ENCODE measurements at regions not wholly inside any gene's neighbourhood (a gene's known extent, or its start where the extent isn't known, plus 50 kb on each side); places are given as distances from the start of the nearest gene placed in this dataset.
"Not testable (repeated sequence)": the region's sequence is repeated elsewhere in the genome, so short reads cannot be mapped to it uniquely, and the experiment has no call there.

DNA sequence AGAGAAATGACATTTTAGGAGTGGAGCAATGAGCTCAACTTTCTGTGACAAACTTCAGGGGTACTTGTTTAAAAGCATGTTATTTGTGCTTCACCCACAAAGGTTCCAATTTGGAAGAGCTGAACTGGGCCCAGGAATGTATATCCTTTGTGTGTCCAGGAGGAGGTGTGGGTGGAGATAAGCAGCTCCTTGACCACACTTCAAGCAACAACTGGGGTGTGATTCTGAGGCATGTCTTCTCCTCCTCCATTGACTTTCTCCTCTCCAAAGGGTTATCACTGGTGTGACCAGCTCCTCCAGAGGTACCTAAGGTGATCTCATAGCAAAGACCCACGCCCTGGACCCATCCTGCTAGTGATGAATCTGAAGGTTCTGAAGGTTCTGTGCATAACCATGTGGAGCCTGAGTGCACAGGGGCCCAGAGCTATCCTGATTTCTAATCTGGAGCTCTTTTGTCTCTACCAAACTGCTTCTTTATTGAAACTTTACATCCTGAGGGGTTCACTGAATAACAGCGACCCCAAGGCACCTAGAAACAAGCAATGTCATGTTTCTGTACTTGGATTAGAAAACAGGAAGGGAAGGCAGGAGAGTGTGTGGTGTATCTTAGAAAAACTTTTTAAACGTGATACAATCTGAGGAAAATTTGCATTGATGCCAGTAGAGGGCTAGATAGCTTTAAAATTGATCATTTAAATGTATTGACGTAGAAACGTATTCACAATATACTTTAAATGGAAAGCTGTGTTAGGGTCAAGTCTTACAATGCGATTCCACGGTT lies 60.9 kb upstream of the CD93 start:
- Histone ChIP-seq H3K27me3 (ENCODE audit: control insufficient read depth, insufficient read depth, low read length) (no peaks in the 10 kb centered on the region), H3K4me1 (ENCODE audit: control insufficient read depth, insufficient read depth, low read length) (no peaks in the 10 kb centered on the region), H3K4me3 (ENCODE audit: low read length) (no peak overlapping the region), H3K27ac (ENCODE audit: low read depth, low read length) (no peak overlapping the region), H3K9ac (ENCODE audit: low read length) (no peak overlapping the region), H3K36me3 (ENCODE audit: control insufficient read depth, insufficient read depth, low read length) (no peaks in the 10 kb centered on the region)

DNA sequence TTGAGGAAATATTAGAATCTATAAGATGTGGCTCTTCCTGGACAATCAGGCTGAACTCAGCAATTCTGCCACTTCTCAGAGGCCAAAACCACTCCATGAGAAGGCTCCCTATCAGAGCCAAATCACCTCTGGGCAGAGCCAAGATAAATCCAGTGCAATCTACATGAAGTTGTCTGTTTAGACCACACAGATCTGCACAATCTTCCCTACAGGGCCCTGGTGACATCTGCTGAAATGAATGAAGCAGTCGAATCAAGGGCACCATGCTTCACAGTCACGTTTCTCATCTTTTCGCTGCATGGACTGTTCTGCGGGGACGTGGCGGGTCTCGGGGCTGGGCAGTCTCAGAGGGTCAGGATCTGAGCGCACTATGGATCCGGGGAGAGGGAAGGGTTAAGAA lies 60.1 kb upstream of the CD93 start:
- Histone ChIP-seq H3K4me3 (ENCODE audit: low read length) (no peak overlapping the region), H3K36me3 (ENCODE audit: control insufficient read depth, insufficient read depth, low read length) (no peaks in the 10 kb centered on the region), H3K27ac (ENCODE audit: low read depth, low read length) (no peak overlapping the region), H3K4me1 (ENCODE audit: control insufficient read depth, insufficient read depth, low read length) (no peaks in the 10 kb centered on the region), H3K9ac (ENCODE audit: low read length) (no peak overlapping the region), H3K27me3 (ENCODE audit: control insufficient read depth, insufficient read depth, low read length) (no peaks in the 10 kb centered on the region)

DNA sequence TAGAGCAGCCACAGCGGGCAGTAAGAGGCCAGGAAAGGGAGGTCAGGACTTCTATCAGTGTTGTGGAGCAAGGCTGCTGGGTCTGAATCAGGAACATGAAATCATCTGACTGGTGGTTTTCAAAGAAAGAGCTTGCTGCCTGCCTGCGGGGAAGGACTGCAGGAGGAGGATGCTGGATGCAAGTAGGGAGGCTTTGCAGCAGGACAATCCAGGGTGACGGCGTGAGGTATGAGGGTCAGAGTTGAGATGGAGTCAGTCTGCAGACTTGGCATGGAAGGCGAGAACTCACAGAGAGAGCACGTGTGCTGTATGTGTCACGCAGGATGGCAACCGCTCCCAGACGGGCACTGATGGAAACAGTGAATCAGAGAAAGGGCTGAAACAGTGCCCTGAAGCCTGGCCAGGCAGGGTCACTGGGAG lies 59.2 kb upstream of the CD93 start:
- no peak overlapping the region for H3K4me3 ChIP-seq (ENCODE audit: low read length)
- H3K36me3 ChIP-seq (ENCODE audit: control insufficient read depth, insufficient read depth, low read length), result no peaks in the 10 kb centered on the region
- H3K27me3 ChIP-seq (ENCODE audit: control insufficient read depth, insufficient read depth, low read length), result no peaks in the 10 kb centered on the region
- no peak overlapping the region for H3K27ac ChIP-seq (ENCODE audit: low read depth, low read length)
- no peak overlapping the region for H3K9ac ChIP-seq (ENCODE audit: low read length)
- H3K4me1 ChIP-seq (ENCODE audit: control insufficient read depth, insufficient read depth, low read length), result no peaks in the 10 kb centered on the region

GRCh38 chr20:23144856-23145255 lies 58.7 kb upstream of the CD93 start:
- H3K9ac ChIP-seq (ENCODE audit: low read length), result no peak overlapping the region
- no peaks in the 10 kb centered on the region for H3K27me3 ChIP-seq (ENCODE audit: control insufficient read depth, insufficient read depth, low read length)
- no peak overlapping the region for H3K27ac ChIP-seq (ENCODE audit: low read depth, low read length)
- H3K36me3 ChIP-seq (ENCODE audit: control insufficient read depth, insufficient read depth, low read length), result no peaks in the 10 kb centered on the region
- H3K4me1 ChIP-seq (ENCODE audit: control insufficient read depth, insufficient read depth, low read length), result no peaks in the 10 kb centered on the region
- H3K4me3 ChIP-seq (ENCODE audit: low read length), result no peak overlapping the region

DNA sequence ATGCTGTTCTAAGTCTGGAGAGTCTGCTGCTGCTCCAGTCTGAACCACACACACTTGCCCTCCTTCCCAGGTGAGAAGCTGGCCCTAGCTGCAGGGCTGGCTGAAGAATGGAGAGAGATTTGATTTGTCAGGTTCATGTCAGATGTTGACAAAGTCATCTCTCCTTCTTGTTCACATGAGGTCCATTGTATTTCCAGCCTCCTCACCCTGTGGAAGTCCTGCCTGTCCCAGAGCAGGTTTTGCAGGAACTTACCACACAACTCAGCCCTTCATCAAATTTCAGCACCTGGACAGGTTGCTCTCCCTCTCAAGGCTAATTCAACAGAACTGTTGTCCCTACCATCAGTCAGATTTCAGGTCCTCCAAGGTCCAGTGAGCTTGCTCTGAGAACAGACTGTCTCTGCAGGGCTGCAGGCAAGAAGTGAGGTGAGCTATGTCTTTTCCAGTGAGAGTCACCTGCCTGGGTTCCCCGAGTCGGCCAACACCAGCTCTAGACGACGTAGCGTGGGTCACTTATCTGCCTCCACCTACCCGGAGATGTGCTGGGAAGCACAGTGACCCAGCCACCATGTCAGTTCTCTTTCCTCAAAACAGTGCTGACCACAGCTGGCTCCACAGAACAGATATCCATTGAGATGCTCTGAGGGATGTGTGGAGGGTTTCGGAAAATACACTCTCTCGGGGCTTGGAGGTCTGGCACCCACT lies 58.0 kb upstream of the CD93 start:
- H3K9ac ChIP-seq (ENCODE audit: low read length), result no peak overlapping the region

DNA sequence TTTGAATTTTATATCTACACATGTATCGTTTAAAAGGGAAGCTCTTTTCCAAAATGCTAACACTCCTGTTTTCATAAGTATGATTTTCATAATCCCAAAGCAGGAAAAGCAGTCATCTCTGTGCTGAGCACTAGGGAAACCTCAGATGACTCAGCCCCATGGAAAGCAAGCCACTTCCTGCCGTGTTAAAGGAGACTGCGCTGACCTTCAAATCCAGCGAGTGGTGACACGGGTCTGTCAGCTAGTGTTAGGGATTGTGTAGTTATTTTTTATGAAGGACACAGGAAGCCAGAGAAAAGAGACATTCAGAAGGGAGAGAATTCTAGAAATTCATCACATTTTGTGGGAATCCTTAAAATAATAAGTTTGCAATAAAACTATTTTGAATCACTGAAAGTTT lies 57.0 kb upstream of the CD93 start:
- H3K4me1 ChIP-seq (ENCODE audit: control insufficient read depth, insufficient read depth, low read length), result no peaks in the 10 kb centered on the region
- no peak overlapping the region for H3K27ac ChIP-seq (ENCODE audit: low read depth, low read length)
- H3K4me3 ChIP-seq (ENCODE audit: low read length), result no peak overlapping the region
- no peaks in the 10 kb centered on the region for H3K27me3 ChIP-seq (ENCODE audit: control insufficient read depth, insufficient read depth, low read length)
- no peaks in the 10 kb centered on the region for H3K36me3 ChIP-seq (ENCODE audit: control insufficient read depth, insufficient read depth, low read length)
- no peak overlapping the region for H3K9ac ChIP-seq (ENCODE audit: low read length)

More for the DNA sequence above, 58.0 kb upstream of the CD93 start:
- Histone ChIP-seq H3K27ac (ENCODE audit: low read depth, low read length) (no peak overlapping the region), H3K36me3 (ENCODE audit: control insufficient read depth, insufficient read depth, low read length) (no peaks in the 10 kb centered on the region), H3K4me1 (ENCODE audit: control insufficient read depth, insufficient read depth, low read length) (no peaks in the 10 kb centered on the region), H3K4me3 (ENCODE audit: low read length) (no peak overlapping the region), H3K27me3 (ENCODE audit: control insufficient read depth, insufficient read depth, low read length) (no peaks in the 10 kb centered on the region)

- Histone ChIP-seq H3K4me1 (ENCODE audit: control insufficient read depth, insufficient read depth, low read length) (no peaks in the 10 kb centered on the region), H3K9ac (ENCODE audit: low read length) (no peak overlapping the region), H3K4me3 (ENCODE audit: low read length) (no peak overlapping the region), H3K27ac (ENCODE audit: low read depth, low read length) (no peak overlapping the region), H3K36me3 (ENCODE audit: control insufficient read depth, insufficient read depth, low read length) (no peaks in the 10 kb centered on the region), H3K27me3 (ENCODE audit: control insufficient read depth, insufficient read depth, low read length) (no peaks in the 10 kb centered on the region)
Measured at GRCh38 chr20:23142162-23143050, 56.3 kb upstream of the CD93 start.

DNA sequence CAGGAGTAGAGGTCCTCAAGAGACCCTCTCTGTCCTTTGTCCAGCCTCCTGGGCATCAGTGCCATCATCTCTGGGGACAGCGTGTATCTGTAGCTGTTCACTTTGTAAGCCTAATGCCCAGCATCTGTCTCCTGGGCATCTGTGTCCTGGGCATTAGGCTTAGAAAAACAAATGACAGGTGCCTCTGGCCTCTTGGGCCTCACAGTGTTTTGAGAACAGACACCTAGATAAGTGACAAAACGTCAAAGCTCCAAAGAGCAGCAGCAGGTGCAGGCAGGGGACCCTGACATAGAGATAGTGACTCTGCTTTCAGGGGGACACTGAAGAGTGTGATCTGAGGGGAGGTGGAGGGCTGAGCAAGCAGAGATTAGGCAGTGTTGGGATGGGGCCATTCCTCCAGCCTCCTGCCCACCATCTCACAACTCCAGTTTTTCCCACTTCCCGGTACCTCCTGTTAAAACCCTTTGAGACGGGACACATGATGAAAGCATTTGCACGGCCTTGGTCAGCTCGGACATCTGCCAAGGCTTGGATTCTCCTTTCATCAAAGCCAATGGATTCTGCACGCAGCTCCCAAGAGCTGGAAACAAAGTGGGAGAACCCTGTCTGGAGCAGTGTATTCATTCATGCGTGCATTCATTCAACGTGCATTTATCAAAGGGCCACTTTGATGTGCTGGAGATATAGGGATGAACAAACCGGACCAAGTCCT lies 55.5 kb upstream of the CD93 start:
- Histone ChIP-seq H3K9ac (ENCODE audit: low read length) (no peak overlapping the region), H3K36me3 (ENCODE audit: control insufficient read depth, insufficient read depth, low read length) (no peaks in the 10 kb centered on the region), H3K27me3 (ENCODE audit: control insufficient read depth, insufficient read depth, low read length) (no peaks in the 10 kb centered on the region), H3K27ac (ENCODE audit: low read depth, low read length) (no peak overlapping the region), H3K4me1 (ENCODE audit: control insufficient read depth, insufficient read depth, low read length) (no peaks in the 10 kb centered on the region), H3K4me3 (ENCODE audit: low read length) (no peak overlapping the region)

- no peak overlapping the region for H3K4me3 ChIP-seq (ENCODE audit: low read length)
- H3K4me1 ChIP-seq (ENCODE audit: control insufficient read depth, insufficient read depth, low read length), result no peaks in the 10 kb centered on the region
- H3K9ac ChIP-seq (ENCODE audit: low read length), result no peak overlapping the region
- H3K27ac ChIP-seq (ENCODE audit: low read depth, low read length), result no peak overlapping the region
- H3K27me3 ChIP-seq (ENCODE audit: control insufficient read depth, insufficient read depth, low read length), result no peaks in the 10 kb centered on the region
- no peaks in the 10 kb centered on the region for H3K36me3 ChIP-seq (ENCODE audit: control insufficient read depth, insufficient read depth, low read length)
Measured at GRCh38 chr20:23140991-23141390, 54.9 kb upstream of the CD93 start.

DNA sequence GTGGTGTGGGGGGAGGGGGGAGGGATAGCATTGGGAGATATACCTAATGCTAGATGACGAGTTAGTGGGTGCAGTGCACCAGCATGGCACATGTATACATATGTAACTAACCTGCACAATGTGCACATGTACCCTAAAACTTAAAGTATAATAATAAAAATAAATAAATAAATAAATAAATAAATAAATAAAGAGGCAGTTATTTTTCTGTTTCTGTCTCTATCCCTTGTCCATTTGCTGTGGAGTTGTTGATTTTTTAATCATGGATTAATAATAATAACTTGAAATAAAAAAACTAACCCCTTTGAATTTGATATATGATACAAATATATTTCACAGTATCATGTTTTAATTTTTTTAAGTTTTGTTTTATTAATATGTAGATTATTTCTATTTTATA lies 53.9 kb upstream of the CD93 start:
- not testable (repeated sequence) for H3K9ac ChIP-seq (ENCODE audit: low read length); H3K27ac ChIP-seq (ENCODE audit: low read depth, low read length); H3K4me1 ChIP-seq (ENCODE audit: control insufficient read depth, insufficient read depth, low read length); H3K4me3 ChIP-seq (ENCODE audit: low read length); H3K27me3 ChIP-seq (ENCODE audit: control insufficient read depth, insufficient read depth, low read length); H3K36me3 ChIP-seq (ENCODE audit: control insufficient read depth, insufficient read depth, low read length)

- no peak overlapping the region for H3K27ac ChIP-seq (ENCODE audit: low read depth, low read length)
- H3K27me3 ChIP-seq (ENCODE audit: control insufficient read depth, insufficient read depth, low read length), result no peaks in the 10 kb centered on the region
- H3K9ac ChIP-seq (ENCODE audit: low read length), result no peak overlapping the region
- no peaks in the 10 kb centered on the region for H3K4me1 ChIP-seq (ENCODE audit: control insufficient read depth, insufficient read depth, low read length)
- no peak overlapping the region for H3K4me3 ChIP-seq (ENCODE audit: low read length)
- no peaks in the 10 kb centered on the region for H3K36me3 ChIP-seq (ENCODE audit: control insufficient read depth, insufficient read depth, low read length)
Measured at GRCh38 chr20:23139524-23139923, 53.4 kb upstream of the CD93 start.

DNA sequence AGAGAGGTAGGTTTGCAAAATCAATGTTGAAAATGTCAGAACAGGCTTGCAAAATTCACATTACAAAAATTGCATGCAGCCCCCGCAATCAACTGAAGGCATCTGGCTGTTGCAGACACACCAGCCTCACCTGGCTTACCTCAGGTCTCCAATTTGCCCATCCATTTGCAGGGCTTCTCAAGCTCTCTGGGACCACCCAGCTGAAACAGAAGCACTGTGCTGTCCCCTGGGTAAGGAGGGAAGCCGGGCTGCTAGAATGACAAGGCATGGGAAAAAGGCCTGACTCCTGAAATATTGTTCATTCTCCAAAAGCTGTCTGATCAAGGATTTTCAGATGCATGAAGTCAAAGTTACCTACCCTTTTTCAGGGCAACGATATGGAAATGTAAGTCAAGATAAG lies 52.6 kb upstream of the CD93 start:
- Histone ChIP-seq H3K27ac (ENCODE audit: low read depth, low read length) (no peak overlapping the region), H3K9ac (ENCODE audit: low read length) (no peak overlapping the region), H3K4me1 (ENCODE audit: control insufficient read depth, insufficient read depth, low read length) (no peaks in the 10 kb centered on the region)

More for the DNA sequence above, 52.6 kb upstream of the CD93 start:
- H3K4me3 ChIP-seq (ENCODE audit: low read length), result no peak overlapping the region
- H3K36me3 ChIP-seq (ENCODE audit: control insufficient read depth, insufficient read depth, low read length), result no peaks in the 10 kb centered on the region
- no peaks in the 10 kb centered on the region for H3K27me3 ChIP-seq (ENCODE audit: control insufficient read depth, insufficient read depth, low read length)

All from rectal smooth muscle tissue (tissue), 1 donor.